K562 (cell line): ENCODE measurements at regions not wholly inside any gene's neighbourhood (a gene's known extent, or its start where the extent isn't known, plus 50 kb on each side); places are given as distances from the start of the nearest gene placed in this dataset.
"Not testable (repeated sequence)": the region's sequence is repeated elsewhere in the genome, so short reads cannot be mapped to it uniquely, and the experiment has no call there.

ENCODE experiments used
- ATAC-seq: fragments of 200-7000 bp; cut with Tn5 transposase; 3 replicates; pipeline ENCODE4 v1.9.1; 2020; ENCODE audit warnings: moderate library complexity
- BruUV-seq: library from RNA; stranded (reverse); fragments of 400-500 nt; replicated peaks from 2 replicates; lab custom pipeline; 2021; lab: Mats Ljungman, UMichigan
- CTCF ChIA-PET: fragments of 300-600 bp; formaldehyde crosslinking; extraction: SDS; loops from one replicate; lab custom pipeline; 2021; ENCODE audit warnings: low intra/inter-chr PET ratio; lab: Yijun Ruan, JAX
- POLR2A ChIA-PET: fragments of 300-600, 350-650 bp; sonication (Branson Sonifier 250); formaldehyde crosslinking; extraction: SDS; loops from one replicate; lab custom pipeline; 2021; ENCODE audit warnings: antibody characterized with exemption, inconsistent platforms; lab: Yijun Ruan, JAX
- DNase-seq, 4 experiments: peaks; one replicate each; pipeline versions ENCODE4 v3.0.0 to v3.0.0-alpha.2; 2011 to 2018; ENCODE audit warnings: low spot score in 3 of 4, mixed read lengths in 3 of 4; ENCODE audit errors: extremely low read depth in 1 of 4
- FAIRE-seq: peaks from 2 replicates; lab custom pipeline; 2011; peaks lifted over from hg19 to GRCh38; lab: Jason Lieb, UNC
- H2AFZ ChIP-seq: 2 replicates; pipeline ENCODE4 v1.6.0; 2011; ENCODE audit warnings: low read depth, low read length, control low read depth, inconsistent platforms
- H3K27ac ChIP-seq: fragments of 200-600 bp; 3 replicates; pipeline ENCODE4 v1.8.0; 2011; ENCODE audit warnings: low read depth, mild to moderate bottlenecking, control low read depth, inconsistent platforms, low read length, moderate library complexity, mixed read lengths; ENCODE audit errors: extremely low read depth
- H3K27me3 ChIP-seq, 2 experiments: fragments of 300-600 bp in 1 of 2; 2 replicates in 1 of 2; 3 replicates in 1 of 2; pipeline versions ENCODE4 v1.6.0 to v1.8.0; 2011; ENCODE audit warnings: inconsistent platforms in 2 of 2, low read length in 2 of 2, mild to moderate bottlenecking in 1 of 2, mixed read lengths in 1 of 2, moderate library complexity in 1 of 2; ENCODE audit not compliant: control insufficient read depth in 2 of 2, insufficient read depth in 2 of 2
- H3K36me3 ChIP-seq: fragments of 300-600 bp; 3 replicates; pipeline ENCODE4 v1.8.0; 2011; ENCODE audit warnings: mild to moderate bottlenecking, low read length, inconsistent platforms; ENCODE audit not compliant: control insufficient read depth, insufficient read depth
- H3K4me1 ChIP-seq, 2 experiments: fragments of 200-600 bp in 1 of 2; replicated peaks in 1 of 2; 2 replicates in 1 of 2; 3 replicates in 1 of 2; pipeline versions ENCODE4 v1.5.1 to v1.8.0; 2011; ENCODE audit warnings: inconsistent platforms in 2 of 2, low read length in 2 of 2, mild to moderate bottlenecking in 1 of 2, mixed read lengths in 1 of 2, moderate library complexity in 1 of 2; ENCODE audit not compliant: control insufficient read depth in 2 of 2, insufficient read depth in 2 of 2
- H3K4me2 ChIP-seq: 2 replicates; pipeline ENCODE4 v1.6.1; 2011; ENCODE audit warnings: low read length, control low read depth, inconsistent platforms, mixed read lengths; ENCODE audit not compliant: insufficient read depth
- H3K4me3 ChIP-seq: fragments of 200-600 bp; sonication (generic), shearing (Covaris generic); 2 replicates; pipeline ENCODE4 v1.5.1; 2016; ENCODE audit warnings: control low read depth, inconsistent platforms
- H3K79me2 ChIP-seq: fragments of 200-600 bp; 3 replicates; pipeline ENCODE4 v1.8.0; 2011; ENCODE audit warnings: low read length, inconsistent platforms; ENCODE audit not compliant: control insufficient read depth, insufficient read depth
- H3K9ac ChIP-seq, 2 experiments: 2 replicates each; pipeline versions ENCODE4 v1.6.0 to v1.6.1; 2011; ENCODE audit warnings: low read depth in 2 of 2, low read length in 2 of 2, control low read depth in 1 of 2, inconsistent platforms in 1 of 2, mild to moderate bottlenecking in 1 of 2, mixed read lengths in 1 of 2; ENCODE audit not compliant: insufficient read depth in 1 of 2
- H3K9me1 ChIP-seq: one replicate; pipeline ENCODE4 v1.6.0; 2011; ENCODE audit warnings: inconsistent platforms, mild to moderate bottlenecking, low read length, moderate library complexity; ENCODE audit not compliant: control insufficient read depth, insufficient read depth
- H3K9me3 ChIP-seq: replicated peaks from 2 replicates; pipeline ENCODE4 v1.5.1; 2011; ENCODE audit warnings: low read depth, low read length, inconsistent platforms; ENCODE audit not compliant: control insufficient read depth, insufficient read depth
- H4K20me1 ChIP-seq: replicated peaks from 2 replicates; pipeline ENCODE4 v1.6.1; 2011; ENCODE audit warnings: low read length, inconsistent platforms, mixed read lengths; ENCODE audit not compliant: control insufficient read depth, insufficient read depth
- WGBS: fragments of 100-300 bp; shearing (Covaris generic); methylation state at CpG from one replicate; pipeline ENCODE4 v1.1.6; 2016; ENCODE audit warnings: low coverage, mixed read lengths; ENCODE audit not compliant: insufficient coverage; ENCODE audit errors: missing lambda C conversion rate; 5-methylcytosine and 5-hydroxymethylcytosine counted together
- in situ Hi-C: fragments of 300-500 bp; cut with MboI; formaldehyde crosslinking; loops from 4 replicates; pipeline ENCODE4 v1.15.0; 2018; ENCODE audit warnings: inconsistent platforms, mixed read lengths
- intact Hi-C: fragments of 100-400 bp; cut with micrococcal nuclease; formaldehyde crosslinking; loops from 2 replicates; pipeline ENCODE4 v1.14.2; 2022

- H3K9me3 ChIP-seq, in situ Hi-C loops, H3K4me1 ChIP-seq, H3K27me3 ChIP-seq, FAIRE-seq, H3K4me3 ChIP-seq, H3K36me3 ChIP-seq, H3K4me2 ChIP-seq, H3K9ac ChIP-seq, H3K27ac ChIP-seq, POLR2A ChIA-PET, CTCF ChIA-PET, H3K79me2 ChIP-seq, H4K20me1 ChIP-seq, ATAC-seq, BruUV-seq, DNase-seq, H3K9me1 ChIP-seq, H2AFZ ChIP-seq, intact Hi-C loops: not testable (repeated sequence)
- 60% methylated on average over 4 of the region's 9 CpGs for WGBS
Measured at GRCh38 chr15:30707976-30708685, 82.2 kb downstream of the ARHGAP11B start.

DNA sequence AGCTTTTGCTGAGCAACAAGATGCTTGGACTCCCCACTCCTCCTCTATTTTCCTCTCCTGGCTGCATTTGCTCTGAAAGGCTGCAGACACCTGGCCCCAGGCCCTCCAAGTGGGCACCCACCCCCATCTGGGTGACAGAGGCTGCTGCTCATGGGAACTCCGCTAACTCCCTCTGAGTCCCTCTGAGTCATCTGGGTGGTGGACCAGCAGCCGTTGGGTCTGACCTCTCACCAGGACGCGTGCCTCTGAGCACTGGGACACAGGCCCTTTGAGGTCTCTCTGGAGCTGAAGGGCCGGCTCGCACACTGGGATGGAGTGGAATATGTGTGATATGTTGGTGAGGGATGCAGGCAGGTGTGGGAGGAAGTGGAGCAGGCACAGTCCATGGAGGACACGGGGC, 82.9 kb downstream of the ARHGAP11B start:
- in situ Hi-C loops, H4K20me1 ChIP-seq, H3K27ac ChIP-seq, H3K9ac ChIP-seq, H3K79me2 ChIP-seq, H3K4me3 ChIP-seq, H2AFZ ChIP-seq, ATAC-seq, POLR2A ChIA-PET, FAIRE-seq, H3K9me3 ChIP-seq, intact Hi-C loops, H3K4me2 ChIP-seq, H3K36me3 ChIP-seq, H3K4me1 ChIP-seq, H3K27me3 ChIP-seq, CTCF ChIA-PET, H3K9me1 ChIP-seq, BruUV-seq, DNase-seq: not testable (repeated sequence)
- 70% methylated on average over 2 of the region's 7 CpGs for WGBS

DNA sequence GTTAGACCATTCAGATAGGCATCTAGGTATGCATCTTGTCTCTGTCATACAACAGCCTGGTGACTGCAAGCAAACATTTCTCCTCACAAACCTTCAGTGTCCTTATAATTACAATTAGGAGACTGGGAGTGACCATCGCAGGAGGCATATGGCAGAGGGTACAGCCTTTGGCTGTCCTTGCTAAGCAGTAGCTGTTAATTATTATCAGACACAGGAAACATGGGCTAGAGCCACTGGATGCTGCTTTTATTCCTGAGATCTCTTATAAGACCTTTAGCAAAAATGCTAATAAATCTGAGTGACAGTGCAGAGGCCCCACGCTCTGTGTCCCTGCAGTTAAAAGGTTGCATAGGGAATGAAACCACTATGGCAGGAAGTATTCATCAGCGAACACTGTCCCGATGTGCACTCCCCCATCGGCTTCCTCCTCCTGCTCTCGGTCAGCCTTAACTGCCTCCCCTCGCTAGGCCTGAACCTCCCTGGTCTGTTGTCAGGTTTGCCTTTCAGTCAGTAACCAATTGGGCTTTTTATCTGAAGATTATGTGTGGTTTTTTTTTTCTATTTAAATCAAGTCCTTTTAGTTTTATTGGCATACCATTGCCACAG, 92.2 kb downstream of the ARHGAP11B start:
- intact Hi-C loops, H3K4me3 ChIP-seq, POLR2A ChIA-PET, H3K9me1 ChIP-seq, BruUV-seq, FAIRE-seq, H3K9ac ChIP-seq, H3K4me2 ChIP-seq, H3K27me3 ChIP-seq, CTCF ChIA-PET, ATAC-seq, DNase-seq, H4K20me1 ChIP-seq, H2AFZ ChIP-seq, H3K27ac ChIP-seq, H3K4me1 ChIP-seq, H3K79me2 ChIP-seq, H3K9me3 ChIP-seq: not testable (repeated sequence)
- 89% methylated on average over 1 of the region's 7 CpGs for WGBS
- in situ Hi-C loops: loop anchor here (5.0 kb wide), 1 partner anchor 969 kb away; no protein-coding TSS in a partner anchor
- H3K36me3 ChIP-seq: peaks cover 34% of the 10 kb centered on the region; the same call in 1 of the 3 replicates
